Mesenchymal stem cell (in vitro differentiated cells and primary cell): ENCODE measurements at regions not wholly inside any gene's neighbourhood (a gene's known extent, or its start where the extent isn't known, plus 50 kb on each side); places are given as distances from the start of the nearest gene placed in this dataset.

Source experiments
- DNase-seq: peaks from one replicate; pipeline ENCODE4 v3.0.0-alpha.2; 2013
- H2AFZ ChIP-seq: one replicate; pipeline ENCODE4 v1.6.1; 2013; ENCODE audit warnings: low read depth, mild to moderate bottlenecking, control low read depth, inconsistent platforms, low read length, moderate library complexity
- H2AK5ac ChIP-seq: 2 replicates; pipeline ENCODE4 v1.6.1; 2013; ENCODE audit warnings: low read length, moderate library complexity, mild to moderate bottlenecking, inconsistent platforms; ENCODE audit not compliant: severe bottlenecking
- H2BK120ac ChIP-seq: one replicate; pipeline ENCODE4 v1.6.1; 2013; ENCODE audit warnings: low read depth, mild to moderate bottlenecking, inconsistent platforms, low read length, moderate library complexity
- H2BK12ac ChIP-seq, 2 experiments: one replicate each; pipeline ENCODE4 v1.6.1; 2013; ENCODE audit warnings: inconsistent platforms in 2 of 2, low read length in 2 of 2, mild to moderate bottlenecking in 2 of 2, moderate library complexity in 2 of 2, control low read depth in 1 of 2
- H2BK15ac ChIP-seq: one replicate; pipeline ENCODE4 v1.6.1; 2013; ENCODE audit warnings: mild to moderate bottlenecking, low read depth, inconsistent platforms; ENCODE audit not compliant: poor library complexity, severe bottlenecking
- H2BK5ac ChIP-seq: 2 replicates; pipeline ENCODE4 v1.6.1; 2013; ENCODE audit warnings: low read depth, mild to moderate bottlenecking, low read length, control low read depth, inconsistent platforms; ENCODE audit not compliant: poor library complexity, severe bottlenecking
- H3K14ac ChIP-seq, 2 experiments: one replicate each; pipeline ENCODE4 v1.6.1; 2013; ENCODE audit warnings: inconsistent platforms in 2 of 2, low read length in 2 of 2, control low read depth in 1 of 2, mild to moderate bottlenecking in 1 of 2, moderate library complexity in 1 of 2
- H3K18ac ChIP-seq, 2 experiments: one replicate each; pipeline ENCODE4 v1.6.1; 2013; ENCODE audit warnings: inconsistent platforms in 2 of 2, low read length in 2 of 2, control low read depth in 1 of 2, low read depth in 1 of 2, mild to moderate bottlenecking in 1 of 2
- H3K23ac ChIP-seq, 2 experiments: one replicate each; pipeline ENCODE4 v1.6.1; 2013; ENCODE audit warnings: inconsistent platforms in 2 of 2, low read length in 2 of 2, mild to moderate bottlenecking in 2 of 2, moderate library complexity in 2 of 2, control low read depth in 1 of 2
- H3K27ac ChIP-seq: 2 replicates; pipeline ENCODE4 v1.5.1; 2013; ENCODE audit warnings: mild to moderate bottlenecking, moderate library complexity, low read length, control low read depth, inconsistent platforms; ENCODE audit not compliant: poor library complexity, severe bottlenecking
- H3K27me3 ChIP-seq, 2 experiments: 2 replicates each; pipeline versions ENCODE4 v1.6.1 to v1.7.0; 2013; ENCODE audit warnings: low read length in 2 of 2, mild to moderate bottlenecking in 2 of 2, moderate library complexity in 2 of 2, control low read depth in 1 of 2, inconsistent platforms in 1 of 2; ENCODE audit not compliant: control insufficient read depth in 1 of 2, insufficient read depth in 1 of 2
- H3K36me3 ChIP-seq, 2 experiments: 2 replicates each; pipeline versions ENCODE4 v1.6.1 to v1.7.0; 2013; ENCODE audit warnings: low read length in 2 of 2, control low read depth in 1 of 2, inconsistent platforms in 1 of 2, low read depth in 1 of 2, mild to moderate bottlenecking in 1 of 2; ENCODE audit not compliant: insufficient read depth in 2 of 2, control insufficient read depth in 1 of 2
- H3K4ac ChIP-seq, 2 experiments: one replicate each; pipeline ENCODE4 v1.6.1; 2013; ENCODE audit warnings: inconsistent platforms in 2 of 2, low read length in 2 of 2, mild to moderate bottlenecking in 2 of 2, moderate library complexity in 2 of 2, control low read depth in 1 of 2, low read depth in 1 of 2
- H3K4me1 ChIP-seq: 2 replicates; pipeline ENCODE4 v1.6.1; 2013; ENCODE audit warnings: low read depth, low read length, control low read depth; ENCODE audit not compliant: control insufficient read depth, insufficient read depth
- H3K4me2 ChIP-seq: 2 replicates; pipeline ENCODE4 v1.6.1; 2013; ENCODE audit warnings: low read length, mild to moderate bottlenecking, inconsistent platforms; ENCODE audit not compliant: poor library complexity, severe bottlenecking
- H3K4me3 ChIP-seq, 2 experiments: 2 replicates each; pipeline versions ENCODE4 v1.5.1 to v1.7.0; 2013; ENCODE audit warnings: low read length in 2 of 2, mild to moderate bottlenecking in 2 of 2, control low read depth in 1 of 2, low read depth in 1 of 2; ENCODE audit not compliant: insufficient read depth in 1 of 2
- H3K79me1 ChIP-seq: replicated peaks from 2 replicates; pipeline ENCODE4 v1.6.1; 2013; ENCODE audit warnings: mild to moderate bottlenecking, control low read depth, low read length, inconsistent platforms; ENCODE audit not compliant: poor library complexity, severe bottlenecking
- H3K9ac ChIP-seq: 2 replicates; pipeline ENCODE4 v1.7.0; 2013; ENCODE audit warnings: mild to moderate bottlenecking, low read length, moderate library complexity
- H3K9me3 ChIP-seq: 2 replicates; pipeline ENCODE4 v1.7.0; 2013; ENCODE audit warnings: mild to moderate bottlenecking, low read length; ENCODE audit not compliant: control insufficient read depth
- H4K8ac ChIP-seq: one replicate; pipeline ENCODE4 v1.6.1; 2013; ENCODE audit warnings: inconsistent platforms, mild to moderate bottlenecking, low read length, moderate library complexity
- H4K91ac ChIP-seq: one replicate; pipeline ENCODE4 v1.6.1; 2013; ENCODE audit warnings: mild to moderate bottlenecking, low read length, inconsistent platforms
- WGBS: methylation state at CpG from one replicate; pipeline ENCODE4 v1.1.7; 2013; ENCODE audit warnings: mixed read lengths; 5-methylcytosine and 5-hydroxymethylcytosine counted together

GRCh38 chr13:59493436-59493965, 670.2 kb downstream of the DIAPH3 start:
- H3K14ac ChIP-seq: no peak overlapping the region
- H3K18ac ChIP-seq: no peak overlapping the region

GRCh38 chr13:59494151-59494550, 669.6 kb downstream of the DIAPH3 start:
- no peak overlapping the region for H2BK120ac ChIP-seq
- H3K4me3 ChIP-seq: no peak overlapping the region
- peaks cover under 1% of the 10 kb centered on the region for H3K9me3 ChIP-seq
- H3K27ac ChIP-seq: peak overlapping the region; percentile 31
- H3K14ac ChIP-seq: no peak overlapping the region
- no peaks in the 10 kb centered on the region for H3K79me1 ChIP-seq
- no peak overlapping the region for H4K8ac ChIP-seq
- H3K4me1 ChIP-seq: no peaks in the 10 kb centered on the region
- no peak overlapping the region for H2BK12ac ChIP-seq
- H3K18ac ChIP-seq: no peak overlapping the region
- H3K4ac ChIP-seq: no peak overlapping the region
- peaks cover 0 to 18% of the 10 kb centered on the region in 2 experiments for H3K27me3 ChIP-seq
- H2BK15ac ChIP-seq: no peak overlapping the region
- no peak overlapping the region for H2BK5ac ChIP-seq
- no peak overlapping the region for H4K91ac ChIP-seq
- no peak overlapping the region for H2AFZ ChIP-seq
- no peak overlapping the region for H2AK5ac ChIP-seq
- H3K4me2 ChIP-seq: no peak overlapping the region
- no peak overlapping the region for H3K23ac ChIP-seq
- no peak overlapping the region for H3K9ac ChIP-seq
- no peaks in the 10 kb centered on the region for H3K36me3 ChIP-seq
- DNase-seq: no peak

More at GRCh38 chr13:59493436-59493965, 670.2 kb downstream of the DIAPH3 start:
- Histone ChIP-seq H2AFZ (no peak overlapping the region), H3K9me3 (no peaks in the 10 kb centered on the region), H4K8ac (no peak overlapping the region), H2BK5ac (no peak overlapping the region), H3K4me3 (no peak overlapping the region), H2AK5ac (no peak overlapping the region), H3K27me3 (peaks cover 0 to 16% of the 10 kb centered on the region in 2 experiments), H3K9ac (no peak overlapping the region), H3K4ac (no peak overlapping the region), H2BK15ac (no peak overlapping the region), H3K79me1 (no peaks in the 10 kb centered on the region), H2BK12ac (no peak overlapping the region), H2BK120ac (no peak overlapping the region), H3K4me2 (no peak overlapping the region), H4K91ac (no peak overlapping the region), H3K36me3 (no peaks in the 10 kb centered on the region), H3K23ac (no peak overlapping the region), H3K4me1 (no peaks in the 10 kb centered on the region), H3K27ac (no peak overlapping the region)
- no peak for DNase-seq
- WGBS: no CpG with 5 or more reads among the region's 1 CpG

GRCh38 chr13:59494560-59494970, 669.2 kb downstream of the DIAPH3 start:
- H2AFZ ChIP-seq: no peak overlapping the region
- no peaks in the 10 kb centered on the region for H3K36me3 ChIP-seq
- no peak overlapping the region for H3K9ac ChIP-seq
- H3K27ac ChIP-seq: peak overlapping the region; percentile 28
- H2BK12ac ChIP-seq: no peak overlapping the region
- no peak overlapping the region for H2BK15ac ChIP-seq
- H3K79me1 ChIP-seq: no peaks in the 10 kb centered on the region
- H3K18ac ChIP-seq: no peak overlapping the region
- no peaks in the 10 kb centered on the region for H3K4me1 ChIP-seq
- WGBS: 62% methylated on average over 3 of the region's 4 CpGs
- H4K91ac ChIP-seq: no peak overlapping the region
- no peak overlapping the region for H2BK5ac ChIP-seq
- no peak overlapping the region for H3K14ac ChIP-seq
- DNase-seq: peak; percentile 27
- H3K9me3 ChIP-seq: peaks cover 4% of the 10 kb centered on the region
- H2BK120ac ChIP-seq: no peak overlapping the region
- H3K23ac ChIP-seq: no peak overlapping the region
- H2AK5ac ChIP-seq: no peak overlapping the region
- H4K8ac ChIP-seq: no peak overlapping the region
- no peak overlapping the region for H3K4me3 ChIP-seq
- H3K27me3 ChIP-seq: peaks cover 0 to 22% of the 10 kb centered on the region in 2 experiments
- H3K4me2 ChIP-seq: no peak overlapping the region
- H3K4ac ChIP-seq: no peak overlapping the region

GRCh38 chr13:59495299-59495698, 668.4 kb downstream of the DIAPH3 start:
- no peak overlapping the region for H3K4ac ChIP-seq
- DNase-seq: no peak
- no peak overlapping the region for H2AFZ ChIP-seq
- H4K8ac ChIP-seq: no peak overlapping the region
- no peak overlapping the region for H3K9ac ChIP-seq
- H2BK120ac ChIP-seq: no peak overlapping the region
- H2BK15ac ChIP-seq: no peak overlapping the region
- H2BK5ac ChIP-seq: no peak overlapping the region
- H3K18ac ChIP-seq: no peak overlapping the region
- H3K4me1 ChIP-seq: no peaks in the 10 kb centered on the region
- H3K36me3 ChIP-seq: no peaks in the 10 kb centered on the region
- no peaks in the 10 kb centered on the region for H3K79me1 ChIP-seq
- H2BK12ac ChIP-seq: no peak overlapping the region
- H2AK5ac ChIP-seq: peak overlapping the region; percentile 42
- H3K27me3 ChIP-seq: peaks cover 0 to 24% of the 10 kb centered on the region in 2 experiments
- H4K91ac ChIP-seq: no peak overlapping the region
- 79% methylated on average over 4 of the region's 4 CpGs for WGBS
- H3K4me2 ChIP-seq: no peak overlapping the region
- H3K23ac ChIP-seq: no peak overlapping the region
- H3K14ac ChIP-seq: no peak overlapping the region
- no peak overlapping the region for H3K27ac ChIP-seq
- peaks cover 4% of the 10 kb centered on the region for H3K9me3 ChIP-seq
- H3K4me3 ChIP-seq: no peak overlapping the region
